A549 (cell line): ENCODE measurements at regions not wholly inside any gene's neighbourhood (a gene's known extent, or its start where the extent isn't known, plus 50 kb on each side); places are given as distances from the start of the nearest gene placed in this dataset.

ENCODE experiments used
- CBX8 ChIP-seq: fragments of 200-600 bp; sonication (generic); IDR thresholded peaks from 2 replicates; pipeline ENCODE4 v1.6.1; 2016
- CEBPB ChIP-seq, 2 experiments: fragments of >200 bp in 1 of 2; sonication (Bioruptor Twin) in 1 of 2; formaldehyde crosslinking in 1 of 2; IDR thresholded peaks; 2 replicates each; pipeline ENCODE4 v1.6.1; 2012 to 2016
- CHD2 ChIP-seq: fragments of 150-350 bp; IDR thresholded peaks from 2 replicates; pipeline ENCODE4 v1.6.1; 2014; ENCODE audit warnings: low read length; ENCODE audit not compliant: partially characterized antibody
- CTCF ChIP-seq: fragments of >200 bp; sonication (Bioruptor Twin); formaldehyde crosslinking; IDR thresholded peaks from 3 replicates; pipeline ENCODE4 v1.5.1; 2016
- EHMT2 ChIP-seq: fragments of 200-600 bp; sonication (generic); IDR thresholded peaks from 2 replicates; pipeline ENCODE4 v1.6.1; 2016; ENCODE audit warnings: antibody characterized with exemption, low read depth, mild to moderate bottlenecking, moderate library complexity
- ELK1 ChIP-seq: fragments of 150-350 bp; IDR thresholded peaks from 2 replicates; pipeline ENCODE4 v1.6.1; 2014; ENCODE audit warnings: low read depth, mild to moderate bottlenecking, low read length
- EP300 ChIP-seq, 2 experiments: fragments of >200 bp; sonication (Bioruptor Twin); formaldehyde crosslinking; IDR thresholded peaks; 2 replicates in 1 of 2; 3 replicates in 1 of 2; pipeline ENCODE4 v1.6.1; 2016 to 2017
- POLR2A ChIP-seq: IDR thresholded peaks from 2 replicates; pipeline ENCODE4 v1.6.1; 2012; ENCODE audit warnings: mild to moderate bottlenecking, low read length
- RFX5 ChIP-seq: fragments of 450-650 bp; IDR thresholded peaks from 2 replicates; pipeline ENCODE4 v1.7.1; 2014; ENCODE audit warnings: antibody characterized with exemption, mild to moderate bottlenecking, moderate library complexity
- SMC3 ChIP-seq: fragments of >200 bp; sonication (Bioruptor Twin); formaldehyde crosslinking; IDR thresholded peaks from 3 replicates; pipeline ENCODE4 v1.6.1; 2018; ENCODE audit warnings: inconsistent platforms
- TF ChIP-seq, protein P1 (sequence below): fragments of 200-600 bp; sonication (generic); IDR thresholded peaks from 2 replicates; pipeline ENCODE4 v1.6.1; 2016; ENCODE audit warnings: antibody characterized with exemption, mild to moderate bottlenecking, moderate library complexity

GRCh38 chr18:2091937-2092336 lies 479.4 kb downstream of the METTL4 start:
- TF ChIP-seq CEBPB (IDR thresholded peaks at IDR 0.05) (no peak), CTCF (no peak), CBX8 (no peak), POLR2A (no peak), RFX5 (no peak), ELK1 (no peak), CHD2 (no peak), EHMT2 (no peak), EP300 (IDR thresholded peaks at IDR 0.05) (no peak), SMC3 (no peak)
- TF ChIP-seq, protein P1, sequence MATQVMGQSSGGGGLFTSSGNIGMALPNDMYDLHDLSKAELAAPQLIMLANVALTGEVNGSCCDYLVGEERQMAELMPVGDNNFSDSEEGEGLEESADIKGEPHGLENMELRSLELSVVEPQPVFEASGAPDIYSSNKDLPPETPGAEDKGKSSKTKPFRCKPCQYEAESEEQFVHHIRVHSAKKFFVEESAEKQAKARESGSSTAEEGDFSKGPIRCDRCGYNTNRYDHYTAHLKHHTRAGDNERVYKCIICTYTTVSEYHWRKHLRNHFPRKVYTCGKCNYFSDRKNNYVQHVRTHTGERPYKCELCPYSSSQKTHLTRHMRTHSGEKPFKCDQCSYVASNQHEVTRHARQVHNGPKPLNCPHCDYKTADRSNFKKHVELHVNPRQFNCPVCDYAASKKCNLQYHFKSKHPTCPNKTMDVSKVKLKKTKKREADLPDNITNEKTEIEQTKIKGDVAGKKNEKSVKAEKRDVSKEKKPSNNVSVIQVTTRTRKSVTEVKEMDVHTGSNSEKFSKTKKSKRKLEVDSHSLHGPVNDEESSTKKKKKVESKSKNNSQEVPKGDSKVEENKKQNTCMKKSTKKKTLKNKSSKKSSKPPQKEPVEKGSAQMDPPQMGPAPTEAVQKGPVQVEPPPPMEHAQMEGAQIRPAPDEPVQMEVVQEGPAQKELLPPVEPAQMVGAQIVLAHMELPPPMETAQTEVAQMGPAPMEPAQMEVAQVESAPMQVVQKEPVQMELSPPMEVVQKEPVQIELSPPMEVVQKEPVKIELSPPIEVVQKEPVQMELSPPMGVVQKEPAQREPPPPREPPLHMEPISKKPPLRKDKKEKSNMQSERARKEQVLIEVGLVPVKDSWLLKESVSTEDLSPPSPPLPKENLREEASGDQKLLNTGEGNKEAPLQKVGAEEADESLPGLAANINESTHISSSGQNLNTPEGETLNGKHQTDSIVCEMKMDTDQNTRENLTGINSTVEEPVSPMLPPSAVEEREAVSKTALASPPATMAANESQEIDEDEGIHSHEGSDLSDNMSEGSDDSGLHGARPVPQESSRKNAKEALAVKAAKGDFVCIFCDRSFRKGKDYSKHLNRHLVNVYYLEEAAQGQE = no peak
